ENCODE measurements at regions not wholly inside any gene's neighbourhood (a gene's known extent, or its start where the extent isn't known, plus 50 kb on each side); places are given as distances from the start of the nearest gene placed in this dataset.

DNA sequence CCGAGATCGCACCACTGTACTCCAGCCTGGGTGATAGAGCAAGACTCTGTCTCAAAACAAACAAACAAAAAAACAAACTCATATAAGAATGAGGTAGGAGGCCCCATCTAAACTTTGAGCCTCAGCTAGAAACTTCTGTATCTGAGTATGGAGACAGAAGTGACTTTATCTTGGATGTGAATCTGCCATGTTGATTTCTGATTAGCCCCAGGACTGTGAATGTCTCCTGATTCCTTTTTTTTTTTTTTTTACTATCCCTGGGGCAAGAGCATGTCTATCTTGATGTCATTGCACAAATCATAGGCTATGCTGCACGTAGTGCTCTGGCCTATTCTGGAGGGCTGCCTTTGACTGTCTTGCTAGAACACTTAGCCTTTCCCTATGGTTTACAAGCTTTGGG is 211.0 kb downstream of the PTPRU start:
- TF ChIP-seq, protein P1, sequence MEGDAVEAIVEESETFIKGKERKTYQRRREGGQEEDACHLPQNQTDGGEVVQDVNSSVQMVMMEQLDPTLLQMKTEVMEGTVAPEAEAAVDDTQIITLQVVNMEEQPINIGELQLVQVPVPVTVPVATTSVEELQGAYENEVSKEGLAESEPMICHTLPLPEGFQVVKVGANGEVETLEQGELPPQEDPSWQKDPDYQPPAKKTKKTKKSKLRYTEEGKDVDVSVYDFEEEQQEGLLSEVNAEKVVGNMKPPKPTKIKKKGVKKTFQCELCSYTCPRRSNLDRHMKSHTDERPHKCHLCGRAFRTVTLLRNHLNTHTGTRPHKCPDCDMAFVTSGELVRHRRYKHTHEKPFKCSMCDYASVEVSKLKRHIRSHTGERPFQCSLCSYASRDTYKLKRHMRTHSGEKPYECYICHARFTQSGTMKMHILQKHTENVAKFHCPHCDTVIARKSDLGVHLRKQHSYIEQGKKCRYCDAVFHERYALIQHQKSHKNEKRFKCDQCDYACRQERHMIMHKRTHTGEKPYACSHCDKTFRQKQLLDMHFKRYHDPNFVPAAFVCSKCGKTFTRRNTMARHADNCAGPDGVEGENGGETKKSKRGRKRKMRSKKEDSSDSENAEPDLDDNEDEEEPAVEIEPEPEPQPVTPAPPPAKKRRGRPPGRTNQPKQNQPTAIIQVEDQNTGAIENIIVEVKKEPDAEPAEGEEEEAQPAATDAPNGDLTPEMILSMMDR (conservative IDR thresholded peaks at IDR 0.05; ENCODE audit: low read depth, low read length): no peak
- no peak overlapping the region for H3K4me3 ChIP-seq (ENCODE audit: low read depth, low read length)
- DNase-seq (ENCODE audit: low read depth): no peak

DNA sequence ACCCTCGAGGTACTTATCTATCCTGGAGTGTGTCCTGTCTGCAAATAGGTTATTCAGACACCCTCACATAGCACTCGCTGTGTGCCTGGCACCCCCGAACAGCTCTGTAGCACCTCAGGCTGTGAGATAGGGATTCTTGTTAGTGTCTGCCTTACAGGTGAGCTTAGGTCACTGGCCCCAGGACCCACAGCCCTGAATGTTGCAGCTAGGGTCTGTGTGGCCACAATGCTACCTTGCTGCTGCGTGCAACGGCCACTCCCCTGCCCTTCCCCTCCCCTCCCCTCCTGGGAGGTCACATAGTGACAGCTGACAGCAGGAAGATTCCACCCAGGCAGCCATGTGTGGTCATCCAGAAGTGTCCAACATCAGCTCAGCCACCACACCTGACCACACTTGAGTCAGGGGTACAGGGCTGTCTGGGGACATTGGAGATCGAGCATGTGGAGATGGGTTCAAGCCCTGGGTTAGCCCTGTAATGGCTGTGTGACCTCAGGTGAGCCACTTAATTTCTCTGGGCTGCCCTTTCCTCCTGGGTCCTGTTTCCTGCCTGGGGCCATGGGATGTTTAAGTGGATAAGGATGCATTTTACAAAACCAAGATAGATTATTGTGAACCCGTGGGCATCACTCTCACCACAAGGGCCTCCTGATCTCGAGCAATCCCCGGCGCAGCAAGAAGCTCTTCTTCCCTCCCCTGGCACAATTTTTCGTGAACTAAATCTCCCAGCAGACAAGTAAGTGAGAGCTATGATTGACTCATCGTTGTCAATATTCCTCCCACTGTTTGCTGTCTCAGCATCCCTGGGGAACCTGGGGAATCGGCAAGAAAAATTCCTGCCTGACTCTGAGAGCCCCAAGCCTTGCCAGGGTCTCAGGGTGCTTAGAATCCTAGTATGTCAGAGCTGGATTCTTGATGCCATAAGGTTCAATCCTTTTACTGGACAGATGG is 208.7 kb downstream of the PTPRU start:
- no peak overlapping the region for H3K4me3 ChIP-seq (ENCODE audit: low read depth, low read length)
- no peak for DNase-seq (ENCODE audit: low read depth)
- TF ChIP-seq, protein P1 (conservative IDR thresholded peaks at IDR 0.05; ENCODE audit: low read depth, low read length): no peak

DNA sequence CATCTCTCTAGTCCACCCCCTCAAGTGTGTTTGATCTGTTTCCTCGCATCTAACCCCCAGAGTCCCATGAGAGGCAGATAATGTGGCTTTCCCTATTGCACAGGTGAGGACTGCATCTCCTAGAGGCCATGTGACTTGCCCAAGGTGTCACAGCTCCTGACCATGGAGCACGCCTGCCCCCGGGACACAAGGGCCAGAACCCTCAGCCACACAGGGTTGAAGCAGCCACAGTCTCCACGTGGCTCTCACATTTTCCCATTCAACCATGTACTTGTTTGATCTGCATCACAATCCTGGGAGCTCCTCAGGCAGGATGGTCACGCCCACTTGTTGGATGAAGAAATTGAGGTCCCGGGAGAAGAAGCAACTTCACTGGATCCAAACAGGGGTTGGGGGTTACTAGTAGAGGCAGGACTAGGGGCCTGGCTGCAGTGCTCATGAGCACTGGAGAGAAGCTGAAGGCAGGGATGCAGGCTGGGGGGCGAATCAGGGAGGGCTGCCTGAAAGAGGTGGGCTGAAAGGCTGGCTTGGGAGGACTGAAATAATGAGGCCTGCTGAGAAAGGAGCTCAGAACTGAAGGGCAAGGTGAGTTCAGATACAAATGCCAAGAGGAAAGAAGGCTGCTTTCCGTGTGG is 207.9 kb downstream of the PTPRU start:
- no peak overlapping the region for H3K4me3 ChIP-seq (ENCODE audit: low read depth, low read length)
- TF ChIP-seq, protein P1 (conservative IDR thresholded peaks at IDR 0.05; ENCODE audit: low read depth, low read length): no peak
- no peak for DNase-seq (ENCODE audit: low read depth)

DNA sequence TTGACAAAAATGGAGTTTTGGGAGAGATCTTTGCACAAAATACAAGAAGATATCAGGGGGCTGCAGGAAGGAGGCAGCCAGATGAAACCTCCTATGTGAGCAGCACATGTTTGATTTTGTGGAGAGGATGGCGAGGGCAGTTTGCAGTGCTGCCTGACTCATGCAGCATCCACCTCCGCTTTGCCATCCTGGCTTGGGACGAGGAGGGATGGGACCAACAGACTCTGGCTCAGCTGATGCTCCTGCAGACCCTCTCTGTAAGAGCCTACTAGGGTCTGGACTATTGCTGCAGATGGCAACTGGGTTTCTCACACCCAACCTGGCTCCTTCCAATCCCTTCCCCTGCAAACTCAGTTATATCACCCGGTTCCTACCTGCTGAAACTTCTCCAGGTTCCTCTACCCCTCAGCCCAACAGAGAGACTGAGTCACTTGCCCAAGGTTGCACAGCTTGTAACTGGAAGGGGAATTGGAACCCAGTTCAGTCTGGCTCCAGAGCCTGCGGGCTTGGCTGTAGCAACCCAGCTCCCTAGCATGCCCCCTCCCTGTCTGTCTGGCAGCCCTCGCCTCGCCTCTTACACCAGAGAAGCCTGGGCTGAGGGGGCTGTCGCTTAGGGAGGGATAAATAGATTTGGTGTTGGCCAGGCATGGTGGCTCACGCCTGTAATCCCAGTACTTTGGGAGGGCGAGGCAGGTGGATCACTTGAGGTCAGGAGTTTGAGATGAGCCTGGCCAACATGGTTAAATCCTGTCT is 205.8 kb downstream of the PTPRU start:
- H3K4me3 ChIP-seq (ENCODE audit: low read depth, low read length): no peak overlapping the region
- TF ChIP-seq, protein P1 (conservative IDR thresholded peaks at IDR 0.05; ENCODE audit: low read depth, low read length): no peak
- DNase-seq (ENCODE audit: low read depth): no peak

DNA sequence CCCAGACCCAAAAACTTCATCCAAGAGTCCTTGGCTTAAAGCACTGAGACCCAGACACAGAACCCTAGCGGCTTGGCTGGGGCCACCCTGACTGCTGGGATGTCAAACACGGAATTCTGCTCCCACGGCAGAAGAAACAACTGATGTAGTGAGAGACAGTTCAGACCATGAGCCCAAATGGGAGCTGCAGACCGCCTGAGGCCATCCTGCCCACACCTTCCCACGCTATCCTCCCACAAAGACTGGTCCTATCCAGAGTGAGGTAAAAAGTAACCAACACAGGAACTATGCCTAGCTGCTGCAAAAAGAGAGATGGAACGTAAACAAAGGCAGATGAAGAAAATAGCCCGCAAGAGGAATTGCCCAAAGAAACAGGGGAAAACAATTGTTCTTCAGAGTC is 203.3 kb downstream of the PTPRU start:
- DNase-seq (ENCODE audit: low read depth): no peak
- no peak overlapping the region for H3K4me3 ChIP-seq (ENCODE audit: low read depth, low read length)
- TF ChIP-seq, protein P1 (conservative IDR thresholded peaks at IDR 0.05; ENCODE audit: low read depth, low read length): no peak

DNA sequence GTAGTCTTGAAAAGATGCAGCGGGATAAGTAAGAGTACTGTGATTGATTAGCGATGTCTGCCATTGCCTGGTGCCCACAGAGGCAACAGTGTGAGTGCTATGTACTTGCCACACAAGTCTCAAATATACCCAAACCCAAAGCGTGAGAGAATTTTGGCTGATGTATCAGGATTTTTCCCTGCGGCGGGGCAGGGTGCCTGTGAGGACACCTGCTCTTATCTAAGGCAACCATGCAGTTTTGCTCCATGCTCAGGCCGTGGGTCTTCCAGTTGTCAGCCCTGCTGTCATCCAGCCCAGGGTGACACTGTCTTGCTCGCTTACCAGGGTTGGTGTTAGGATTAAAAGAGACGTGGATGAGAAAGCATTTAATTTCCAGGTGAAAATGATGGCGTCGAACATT is 202.7 kb downstream of the PTPRU start:
- TF ChIP-seq, protein P1 (conservative IDR thresholded peaks at IDR 0.05; ENCODE audit: low read depth, low read length): no peak
- DNase-seq (ENCODE audit: low read depth): no peak
- no peak overlapping the region for H3K4me3 ChIP-seq (ENCODE audit: low read depth, low read length)

Measured in epithelial cell of proximal tubule (primary cell).